ENCODE measurements at regions not wholly inside any gene's neighbourhood (a gene's known extent, or its start where the extent isn't known, plus 50 kb on each side); places are given as distances from the start of the nearest gene placed in this dataset.
"Not testable (repeated sequence)": the region's sequence is repeated elsewhere in the genome, so short reads cannot be mapped to it uniquely, and the experiment has no call there.

GRCh38 chr1:182331387-182331786 is 60.2 kb downstream of the GLUL start:
- DNase-seq (ENCODE audit: low read depth), result no peak

GRCh38 chr1:182330303-182330702 is 61.3 kb downstream of the GLUL start:
- DNase-seq (ENCODE audit: low read depth), result no peak

GRCh38 chr1:182329471-182329870 is 62.1 kb downstream of the GLUL start:
- no peak for DNase-seq (ENCODE audit: low read depth)

- DNase-seq (ENCODE audit: low read depth), result no peak
These were observed 63.0 kb downstream of the GLUL start for GRCh38 chr1:182328591-182328990.

- no peak for DNase-seq (ENCODE audit: low read depth)
These were observed 66.3 kb downstream of the GLUL start for GRCh38 chr1:182325339-182325738.

- DNase-seq (ENCODE audit: low read depth), result not testable (repeated sequence)
These were observed 70.1 kb downstream of the GLUL start for GRCh38 chr1:182321532-182321931.

GRCh38 chr1:182317611-182318161 is 73.9 kb downstream of the GLUL start:
- DNase-seq (ENCODE audit: low read depth), result no peak

- DNase-seq (ENCODE audit: low read depth), result not testable (repeated sequence)
These were observed 75.1 kb downstream of the GLUL start for GRCh38 chr1:182316454-182316853.

- no peak for DNase-seq (ENCODE audit: low read depth)
These were observed 76.4 kb downstream of the GLUL start for GRCh38 chr1:182315167-182315556.

GRCh38 chr1:182309631-182310351 is 81.8 kb downstream of the GLUL start:
- DNase-seq (ENCODE audit: low read depth), result no peak

- DNase-seq (ENCODE audit: low read depth), result no peak
These were observed 82.8 kb downstream of the GLUL start for GRCh38 chr1:182308826-182309225.

GRCh38 chr1:182307486-182307885 is 84.1 kb downstream of the GLUL start:
- not testable (repeated sequence) for DNase-seq (ENCODE audit: low read depth)

- DNase-seq (ENCODE audit: low read depth), result no peak
These were observed 85.7 kb downstream of the GLUL start for GRCh38 chr1:182305861-182306260.

- DNase-seq (ENCODE audit: low read depth), result no peak
These were observed 87.0 kb downstream of the GLUL start for GRCh38 chr1:182304627-182305026.

GRCh38 chr1:182304218-182304617 is 87.4 kb downstream of the GLUL start:
- DNase-seq (ENCODE audit: low read depth), result no peak

GRCh38 chr1:182303778-182304177 is 87.8 kb downstream of the GLUL start:
- no peak for DNase-seq (ENCODE audit: low read depth)

- no peak for DNase-seq (ENCODE audit: low read depth)
These were observed 90.0 kb downstream of the GLUL start for GRCh38 chr1:182301467-182302198.

- DNase-seq (ENCODE audit: low read depth), result no peak
These were observed 90.6 kb downstream of the GLUL start for GRCh38 chr1:182301026-182301436.

GRCh38 chr1:182299728-182300616 is 91.6 kb downstream of the GLUL start:
- no peak for DNase-seq (ENCODE audit: low read depth)

GRCh38 chr1:182299054-182299727 is 92.4 kb downstream of the GLUL start:
- DNase-seq (ENCODE audit: low read depth), result not testable (repeated sequence)

GRCh38 chr1:182297335-182297734 is 94.3 kb downstream of the GLUL start:
- no peak for DNase-seq (ENCODE audit: low read depth)

GRCh38 chr1:182295697-182296096 is 95.9 kb downstream of the GLUL start:
- no peak for DNase-seq (ENCODE audit: low read depth)
